Type B pancreatic cell (in vitro differentiated cells): ENCODE measurements at regions not wholly inside any gene's neighbourhood (a gene's known extent, or its start where the extent isn't known, plus 50 kb on each side); places are given as distances from the start of the nearest gene placed in this dataset.

Experiments
- DNase-seq: peaks from one replicate; pipeline ENCODE4 v3.0.0; 2021; ENCODE audit warnings: mixed read lengths; ENCODE audit not compliant: unreplicated experiment; ENCODE audit errors: extremely low spot score
- H3K27ac Mint-ChIP-seq: 2 replicates; pipeline ENCODE4 v1.8.0; 2021; ENCODE audit warnings: mild to moderate bottlenecking, mixed read lengths
- H3K27me3 Mint-ChIP-seq: 2 replicates; pipeline ENCODE4 v1.8.0; 2021; ENCODE audit warnings: mixed read lengths
- H3K36me3 Mint-ChIP-seq: 2 replicates; pipeline ENCODE4 v1.8.0; 2021; ENCODE audit warnings: mixed read lengths
- H3K4me1 Mint-ChIP-seq: one replicate; pipeline ENCODE4 v1.8.0; 2021; ENCODE audit warnings: mixed read lengths; ENCODE audit not compliant: unreplicated experiment
- H3K4me3 Mint-ChIP-seq: 2 replicates; pipeline ENCODE4 v1.8.0; 2021; ENCODE audit warnings: mild to moderate bottlenecking, mixed read lengths
- H3K9me3 Mint-ChIP-seq: 2 replicates; pipeline ENCODE4 v1.8.0; 2021; ENCODE audit warnings: mixed read lengths
- TF ChIP-seq, protein P1 (sequence below): fragments of 200-600 bp; sonication (generic); conservative IDR thresholded peaks from 2 replicates; pipeline ENCODE4 v1.5.0; 2021; ENCODE audit warnings: antibody characterized with exemption, mild to moderate bottlenecking

DNA sequence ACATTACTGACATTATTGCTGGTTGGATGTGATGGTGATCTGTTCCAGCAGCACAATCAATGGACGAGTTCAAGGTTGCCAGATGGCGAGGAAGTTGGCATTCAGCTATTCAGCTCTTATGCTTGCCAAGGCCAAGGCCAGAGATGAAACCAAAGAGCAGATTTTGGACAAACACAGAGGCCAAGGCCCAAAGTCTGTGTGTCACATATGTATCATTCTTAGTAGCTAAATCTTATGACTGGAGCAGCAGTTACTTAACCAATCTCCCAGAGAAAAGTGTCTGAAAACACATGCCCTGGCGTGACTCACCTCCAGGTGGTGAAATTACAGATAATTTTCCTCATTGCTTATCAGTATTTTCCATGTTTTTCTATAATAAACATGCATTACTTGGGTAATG is 189.0 kb upstream of the EGFLAM start:
- Mint-ChIP-seq H3K36me3 (no peaks in the 10 kb centered on the region), H3K4me3 (no peak overlapping the region), H3K9me3 (no peaks in the 10 kb centered on the region), H3K4me1 (peaks cover 5% of the 10 kb centered on the region), H3K27me3 (no peaks in the 10 kb centered on the region), H3K27ac (no peak overlapping the region)
- TF ChIP-seq, protein P1, sequence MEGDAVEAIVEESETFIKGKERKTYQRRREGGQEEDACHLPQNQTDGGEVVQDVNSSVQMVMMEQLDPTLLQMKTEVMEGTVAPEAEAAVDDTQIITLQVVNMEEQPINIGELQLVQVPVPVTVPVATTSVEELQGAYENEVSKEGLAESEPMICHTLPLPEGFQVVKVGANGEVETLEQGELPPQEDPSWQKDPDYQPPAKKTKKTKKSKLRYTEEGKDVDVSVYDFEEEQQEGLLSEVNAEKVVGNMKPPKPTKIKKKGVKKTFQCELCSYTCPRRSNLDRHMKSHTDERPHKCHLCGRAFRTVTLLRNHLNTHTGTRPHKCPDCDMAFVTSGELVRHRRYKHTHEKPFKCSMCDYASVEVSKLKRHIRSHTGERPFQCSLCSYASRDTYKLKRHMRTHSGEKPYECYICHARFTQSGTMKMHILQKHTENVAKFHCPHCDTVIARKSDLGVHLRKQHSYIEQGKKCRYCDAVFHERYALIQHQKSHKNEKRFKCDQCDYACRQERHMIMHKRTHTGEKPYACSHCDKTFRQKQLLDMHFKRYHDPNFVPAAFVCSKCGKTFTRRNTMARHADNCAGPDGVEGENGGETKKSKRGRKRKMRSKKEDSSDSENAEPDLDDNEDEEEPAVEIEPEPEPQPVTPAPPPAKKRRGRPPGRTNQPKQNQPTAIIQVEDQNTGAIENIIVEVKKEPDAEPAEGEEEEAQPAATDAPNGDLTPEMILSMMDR, result no peak
- DNase-seq, result no peak

DNA sequence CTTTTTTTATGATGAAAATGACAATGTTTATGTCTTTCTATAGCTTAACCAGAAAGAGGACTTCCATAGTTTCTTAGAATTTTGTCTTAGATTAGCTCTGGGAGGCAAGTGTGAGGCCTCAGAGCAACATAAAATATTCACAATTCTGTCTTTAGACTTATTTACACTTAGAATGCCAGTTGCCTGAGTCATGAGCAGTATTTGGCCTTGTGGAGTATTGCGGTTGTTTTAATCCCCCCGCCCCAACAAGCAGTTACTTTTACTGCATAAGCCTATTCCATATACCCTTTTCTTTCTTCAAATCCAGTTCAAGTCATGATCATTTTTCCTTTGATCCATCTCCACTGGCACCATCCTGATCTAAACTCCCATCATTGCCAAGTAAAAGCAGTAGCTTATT is 198.0 kb upstream of the EGFLAM start:
- no peaks in the 10 kb centered on the region for H3K9me3 Mint-ChIP-seq
- H3K36me3 Mint-ChIP-seq, result no peaks in the 10 kb centered on the region
- TF ChIP-seq, protein P1, result no peak
- H3K4me1 Mint-ChIP-seq, result no peaks in the 10 kb centered on the region
- H3K27ac Mint-ChIP-seq, result no peak overlapping the region
- H3K4me3 Mint-ChIP-seq, result no peak overlapping the region
- H3K27me3 Mint-ChIP-seq, result peaks cover 3% of the 10 kb centered on the region
- DNase-seq, result no peak

- Mint-ChIP-seq H3K4me1 (no peaks in the 10 kb centered on the region), H3K9me3 (no peaks in the 10 kb centered on the region), H3K27me3 (peaks cover 3% of the 10 kb centered on the region), H3K36me3 (no peaks in the 10 kb centered on the region), H3K27ac (no peak overlapping the region), H3K4me3 (no peak overlapping the region)
- DNase-seq, result no peak
- TF ChIP-seq, protein P1, result no peak
These were observed 198.5 kb upstream of the EGFLAM start for GRCh38 chr5:38059876-38060275.

DNA sequence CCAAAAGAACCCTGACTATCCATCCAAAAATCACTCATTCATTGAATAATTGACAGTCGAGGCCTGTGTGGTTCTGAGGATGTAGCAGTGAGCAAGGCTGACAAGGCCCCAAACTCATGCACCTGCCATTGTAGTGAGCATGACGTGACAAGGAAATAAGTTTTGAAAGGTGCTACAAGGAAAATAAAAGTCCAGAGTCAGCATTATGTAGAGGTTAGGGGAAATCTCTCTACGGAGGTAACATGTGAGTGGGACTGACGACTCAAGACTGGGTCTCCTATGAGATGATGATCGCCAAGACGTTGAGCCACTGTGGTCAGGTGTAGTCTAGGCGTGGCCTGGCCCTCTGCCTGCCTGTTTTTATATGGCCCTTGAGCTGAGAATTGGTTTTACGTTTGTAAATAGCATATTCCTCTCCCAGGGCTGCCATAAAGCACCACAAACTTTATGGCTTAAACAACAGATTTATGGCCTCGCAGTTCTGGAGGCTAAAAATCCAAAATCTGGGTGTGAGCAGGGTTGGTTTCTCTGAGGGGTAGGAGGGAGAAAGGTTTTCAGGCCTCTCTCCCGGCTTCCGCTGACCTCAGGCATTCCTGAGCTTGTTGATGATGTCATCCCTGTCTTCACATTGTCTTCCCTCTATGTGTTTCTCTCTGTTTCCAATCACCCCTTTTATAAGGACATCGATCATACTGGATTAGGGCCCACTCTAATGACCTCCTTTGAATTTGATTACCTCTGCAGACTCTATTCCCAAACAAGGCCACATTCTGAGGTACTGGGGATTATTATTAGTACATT is 206.4 kb upstream of the EGFLAM start:
- Mint-ChIP-seq H3K4me3 (no peak overlapping the region), H3K27ac (no peak overlapping the region), H3K4me1 (peaks cover under 1% of the 10 kb centered on the region), H3K27me3 (no peaks in the 10 kb centered on the region), H3K9me3 (no peaks in the 10 kb centered on the region), H3K36me3 (no peaks in the 10 kb centered on the region)
- TF ChIP-seq, protein P1, result no peak
- DNase-seq, result no peak

GRCh38 chr5:38048400-38048799 is 208.6 kb upstream of the GDNF start:
- Mint-ChIP-seq H3K27me3 (peaks cover 4% of the 10 kb centered on the region), H3K9me3 (no peaks in the 10 kb centered on the region), H3K27ac (no peak overlapping the region), H3K36me3 (no peaks in the 10 kb centered on the region), H3K4me3 (no peak overlapping the region), H3K4me1 (peaks cover 3% of the 10 kb centered on the region)
- DNase-seq, result no peak
- TF ChIP-seq, protein P1, result no peak
